ENCODE measurements at regions not wholly inside any gene's neighbourhood (a gene's known extent, or its start where the extent isn't known, plus 50 kb on each side); places are given as distances from the start of the nearest gene placed in this dataset.

DNA sequence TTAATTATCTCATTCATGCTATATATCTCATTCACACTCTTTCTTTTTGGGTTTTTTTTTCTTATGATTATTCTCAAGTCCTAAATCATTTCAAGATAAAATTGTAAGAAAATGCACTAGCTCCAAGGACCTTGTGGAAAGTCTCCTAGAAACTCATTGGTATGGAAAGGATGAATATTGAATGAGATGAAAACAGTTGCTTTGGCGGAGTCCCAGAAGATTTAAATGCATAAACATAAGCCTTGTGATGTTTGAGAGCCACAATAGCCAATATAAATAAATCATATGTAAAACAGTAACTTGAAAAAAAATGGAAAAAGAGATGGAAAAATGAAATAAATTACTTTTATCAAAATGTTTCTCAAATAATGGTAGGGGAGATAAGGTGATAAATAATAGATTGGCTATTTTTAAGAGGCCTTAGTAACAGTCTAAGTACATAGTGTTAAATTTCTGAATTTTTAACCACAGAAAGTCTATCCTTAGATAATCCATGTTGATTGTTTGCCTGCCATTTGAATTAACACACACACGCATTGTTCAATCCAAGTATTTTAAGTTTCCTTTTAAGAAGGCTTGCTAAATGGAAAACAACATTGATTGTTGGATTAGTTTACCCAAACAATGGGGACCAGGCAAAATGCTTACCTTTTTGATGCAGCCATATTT, 81.1 kb upstream of the CD2AP start:
- H3K27me3 ChIP-seq = no peaks in the 10 kb centered on the region
- H3K36me3 ChIP-seq = no peaks in the 10 kb centered on the region
- intact Hi-C loops (cut with DNase I) = no loop called here
- DNase-seq (no peak), ATAC-seq (no peak)
- no peak overlapping the region for H3K4me3 ChIP-seq
- no peaks in the 10 kb centered on the region for H3K4me1 ChIP-seq
- H3K9me3 ChIP-seq = peaks cover 0 to 8% (median 0%) of the 10 kb centered on the region in 12 donors
- no peak for TF ChIP-seq POLR2A (IDR thresholded peaks at IDR 0.05)
- TF ChIP-seq, protein P1, sequence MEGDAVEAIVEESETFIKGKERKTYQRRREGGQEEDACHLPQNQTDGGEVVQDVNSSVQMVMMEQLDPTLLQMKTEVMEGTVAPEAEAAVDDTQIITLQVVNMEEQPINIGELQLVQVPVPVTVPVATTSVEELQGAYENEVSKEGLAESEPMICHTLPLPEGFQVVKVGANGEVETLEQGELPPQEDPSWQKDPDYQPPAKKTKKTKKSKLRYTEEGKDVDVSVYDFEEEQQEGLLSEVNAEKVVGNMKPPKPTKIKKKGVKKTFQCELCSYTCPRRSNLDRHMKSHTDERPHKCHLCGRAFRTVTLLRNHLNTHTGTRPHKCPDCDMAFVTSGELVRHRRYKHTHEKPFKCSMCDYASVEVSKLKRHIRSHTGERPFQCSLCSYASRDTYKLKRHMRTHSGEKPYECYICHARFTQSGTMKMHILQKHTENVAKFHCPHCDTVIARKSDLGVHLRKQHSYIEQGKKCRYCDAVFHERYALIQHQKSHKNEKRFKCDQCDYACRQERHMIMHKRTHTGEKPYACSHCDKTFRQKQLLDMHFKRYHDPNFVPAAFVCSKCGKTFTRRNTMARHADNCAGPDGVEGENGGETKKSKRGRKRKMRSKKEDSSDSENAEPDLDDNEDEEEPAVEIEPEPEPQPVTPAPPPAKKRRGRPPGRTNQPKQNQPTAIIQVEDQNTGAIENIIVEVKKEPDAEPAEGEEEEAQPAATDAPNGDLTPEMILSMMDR (IDR thresholded peaks at IDR 0.05) = no peak
- 93 to 96% (median 95%) methylated on average over 2 of the region's 2 CpGs for WGBS, 4 donors
- no peak overlapping the region for H3K27ac ChIP-seq

DNA sequence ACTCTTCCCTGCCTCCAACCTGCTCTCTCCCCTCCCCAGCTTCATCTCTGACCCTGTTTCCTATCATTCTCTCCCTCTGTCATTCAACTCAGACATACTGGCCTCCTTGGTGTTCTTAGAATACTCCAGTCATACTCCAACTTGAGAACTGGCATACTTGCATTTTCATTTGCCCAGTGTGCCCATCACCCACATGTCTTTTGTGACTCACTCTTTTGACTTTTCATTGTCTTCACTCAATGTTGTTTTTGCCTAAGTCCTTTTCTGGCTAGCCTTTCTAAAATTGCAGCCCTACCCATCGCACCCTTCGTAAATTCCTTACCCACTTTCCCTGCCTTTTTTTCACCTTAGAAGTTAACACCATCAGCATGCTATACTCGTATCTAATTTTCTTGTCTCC, 77.0 kb upstream of the CD2AP start:
- no peaks in the 10 kb centered on the region for H3K27me3 ChIP-seq
- H3K4me1 ChIP-seq = no peaks in the 10 kb centered on the region
- intact Hi-C loops (cut with DNase I) = no loop called here
- DNase-seq = no peak
- no peaks in the 10 kb centered on the region for H3K9me3 ChIP-seq
- 92 to 95% (median 93%) methylated on average over 3 of the region's 3 CpGs for WGBS, 4 donors
- H3K4me3 ChIP-seq = no peak overlapping the region
- TF ChIP-seq, protein P1 (IDR thresholded peaks at IDR 0.05) = no peak
- TF ChIP-seq POLR2A (IDR thresholded peaks at IDR 0.05) = no peak
- no peak overlapping the region for H3K27ac ChIP-seq
- ATAC-seq = no peak
- no peaks in the 10 kb centered on the region for H3K36me3 ChIP-seq

DNA sequence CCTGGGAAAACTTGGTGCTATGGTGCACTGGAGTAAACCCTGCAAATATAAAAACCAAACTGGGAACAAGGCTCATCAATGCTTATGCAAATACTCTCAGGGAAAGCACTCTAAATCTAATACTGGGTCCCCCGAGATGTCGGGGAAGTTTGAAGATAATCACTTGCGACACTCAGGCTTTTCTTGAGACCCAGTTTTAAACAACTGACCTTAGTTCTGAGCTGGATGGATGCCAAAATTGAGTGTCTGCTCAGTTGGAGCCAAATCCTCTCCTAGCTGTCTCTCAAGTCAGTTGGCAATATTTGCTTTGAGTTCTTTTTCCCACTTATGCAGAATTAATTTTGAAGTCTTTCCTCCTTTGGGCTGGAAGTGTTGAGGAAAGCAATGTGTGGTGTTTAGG, 75.5 kb upstream of the CD2AP start:
- no peak for DNase-seq
- no peak for ATAC-seq
- H3K9me3 ChIP-seq = no peaks in the 10 kb centered on the region
- H3K4me3 ChIP-seq = no peak overlapping the region
- H3K36me3 ChIP-seq = no peaks in the 10 kb centered on the region
- TF ChIP-seq, protein P1 (IDR thresholded peaks at IDR 0.05) = no peak
- no peak for TF ChIP-seq POLR2A (IDR thresholded peaks at IDR 0.05)
- no peaks in the 10 kb centered on the region for H3K4me1 ChIP-seq
- intact Hi-C loops (cut with DNase I) = no loop called here
- 51 to 75% (median 66%) methylated on average over 3 of the region's 3 CpGs for WGBS, 4 donors
- no peak overlapping the region for H3K27ac ChIP-seq
- H3K27me3 ChIP-seq = no peaks in the 10 kb centered on the region

GRCh38 chr6:47403056-47403455, 74.5 kb upstream of the CD2AP start:
- H3K36me3 ChIP-seq = no peaks in the 10 kb centered on the region
- no peak overlapping the region for H3K4me3 ChIP-seq
- 88 to 92% (median 89%) methylated on average over 2 of the region's 2 CpGs for WGBS, 4 donors
- no peaks in the 10 kb centered on the region for H3K9me3 ChIP-seq
- intact Hi-C loops (cut with DNase I) = no loop called here
- TF ChIP-seq POLR2A (IDR thresholded peaks at IDR 0.05) = no peak
- TF ChIP-seq, protein P1 (IDR thresholded peaks at IDR 0.05) = no peak
- H3K27ac ChIP-seq = no peak overlapping the region
- no peaks in the 10 kb centered on the region for H3K4me1 ChIP-seq
- ATAC-seq (no peak), DNase-seq (no peak)
- no peaks in the 10 kb centered on the region for H3K27me3 ChIP-seq
